Effector CD8-positive, alpha-beta T cell (primary cell): ENCODE measurements at regions not wholly inside any gene's neighbourhood (a gene's known extent, or its start where the extent isn't known, plus 50 kb on each side); places are given as distances from the start of the nearest gene placed in this dataset.

Experiments used
- DNase-seq: peaks from one replicate; lab custom pipeline; 2025; lab: John Stamatoyannopoulos, UW

DNA sequence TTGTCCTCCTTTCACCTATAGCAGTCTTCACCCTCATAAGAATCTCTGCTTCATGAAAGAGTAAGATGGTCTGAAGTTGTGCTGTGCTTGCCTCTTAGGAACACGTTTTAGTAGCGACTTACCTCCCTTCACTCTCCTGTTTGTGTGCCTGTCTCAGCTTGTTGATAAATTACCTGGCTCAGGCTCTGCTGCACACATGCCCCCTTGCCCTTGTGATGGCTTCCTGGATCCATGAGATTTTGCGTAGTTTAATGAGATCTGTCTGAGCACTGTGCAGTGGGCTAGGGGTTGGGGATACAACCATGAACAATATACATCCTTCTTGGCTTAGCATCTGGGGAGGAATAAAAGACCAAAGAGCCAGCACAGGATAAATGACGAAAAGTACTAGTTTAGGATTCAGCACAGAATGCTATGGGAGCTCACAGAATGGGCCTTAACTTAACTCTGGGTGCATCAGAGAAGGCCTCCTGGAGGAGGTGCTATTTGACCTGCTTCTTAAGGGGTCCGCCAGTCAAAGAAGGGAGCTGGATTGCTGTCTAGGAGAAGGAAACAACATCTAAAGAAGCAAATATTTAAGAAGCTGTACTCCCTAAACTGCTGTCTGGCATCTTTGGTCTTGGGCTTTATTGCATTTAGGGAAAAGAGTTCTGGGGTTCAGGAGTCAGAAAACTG is 175.7 kb upstream of the PLXNA2 start:
- DNase-seq, result no peak

DNA sequence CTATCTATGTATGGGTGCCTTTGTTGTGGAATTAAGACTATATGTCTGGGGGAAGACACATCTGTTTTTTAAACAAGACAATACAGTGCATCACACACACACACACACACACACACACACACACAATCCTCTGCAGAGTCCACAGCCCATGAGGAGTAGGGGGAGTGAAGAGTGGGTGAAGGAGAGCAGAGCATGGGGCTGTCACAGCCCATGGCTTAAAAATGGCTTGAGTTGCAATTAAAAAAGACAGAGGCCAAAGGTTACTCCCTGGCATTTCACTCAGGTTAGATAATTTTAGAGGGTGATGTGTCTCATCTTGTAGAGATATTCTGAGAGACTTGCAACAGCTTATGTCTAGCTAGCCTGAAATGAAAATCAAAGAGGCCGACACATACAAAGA is 176.5 kb upstream of the PLXNA2 start:
- no peak for DNase-seq

DNA sequence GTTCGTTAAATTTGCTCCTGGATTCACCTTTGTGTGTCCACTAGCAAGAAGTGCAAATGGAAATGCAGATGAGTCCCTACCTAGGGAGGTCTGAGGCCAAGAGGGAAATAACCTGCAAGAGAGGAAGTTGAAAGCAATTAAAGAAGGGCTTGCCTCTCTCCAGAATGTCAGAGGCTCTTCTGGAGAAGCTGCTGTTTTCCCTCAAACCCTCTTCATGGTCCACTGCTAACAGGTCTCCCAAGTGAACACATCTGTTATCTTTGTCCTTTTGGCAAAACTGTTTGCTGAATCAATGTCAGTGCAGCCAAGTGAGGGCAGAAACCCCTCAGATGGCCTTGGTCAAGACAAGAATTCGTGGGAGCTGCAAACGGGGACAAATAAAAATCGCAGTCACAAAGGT is 177.3 kb upstream of the PLXNA2 start:
- no peak for DNase-seq

DNA sequence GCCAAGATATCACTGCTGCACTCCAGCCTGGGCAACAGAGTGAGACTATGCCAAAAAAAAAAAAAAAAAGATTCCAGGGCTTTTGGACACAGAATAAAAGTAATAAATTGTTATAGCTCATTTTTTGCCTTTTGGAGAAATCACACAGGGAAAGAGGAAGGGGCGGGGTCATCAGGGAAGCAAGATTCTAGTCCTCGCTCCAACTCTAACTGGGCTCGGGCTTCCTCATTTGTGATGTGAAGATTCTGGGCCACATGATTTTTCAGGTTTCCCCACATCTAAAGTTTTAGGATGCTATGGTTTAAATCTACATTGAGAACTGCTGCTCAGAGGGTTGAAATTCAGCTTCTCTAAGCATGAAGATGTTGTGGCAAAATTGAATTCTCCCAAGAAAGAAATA is 179.3 kb upstream of the PLXNA2 start:
- no peak for DNase-seq

DNA sequence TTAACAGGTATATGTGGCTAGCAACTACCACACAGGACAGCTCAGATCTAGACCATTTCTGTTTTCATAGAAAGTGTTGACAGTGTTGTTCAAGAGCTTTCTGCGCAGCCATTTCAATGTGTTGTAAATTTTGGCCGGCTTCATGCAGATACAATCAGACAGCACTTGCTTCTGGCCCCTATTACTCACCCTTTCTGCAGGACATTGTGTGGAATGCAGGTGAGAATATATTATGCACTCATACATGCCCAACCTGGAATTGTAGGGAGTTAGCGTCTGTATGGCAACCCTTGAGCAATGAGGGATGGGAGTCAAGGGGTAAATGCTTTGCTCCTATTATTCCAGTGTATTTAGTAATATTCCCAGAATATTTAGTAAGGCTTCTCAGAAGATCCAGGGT is 180.9 kb upstream of the PLXNA2 start:
- no peak for DNase-seq

DNA sequence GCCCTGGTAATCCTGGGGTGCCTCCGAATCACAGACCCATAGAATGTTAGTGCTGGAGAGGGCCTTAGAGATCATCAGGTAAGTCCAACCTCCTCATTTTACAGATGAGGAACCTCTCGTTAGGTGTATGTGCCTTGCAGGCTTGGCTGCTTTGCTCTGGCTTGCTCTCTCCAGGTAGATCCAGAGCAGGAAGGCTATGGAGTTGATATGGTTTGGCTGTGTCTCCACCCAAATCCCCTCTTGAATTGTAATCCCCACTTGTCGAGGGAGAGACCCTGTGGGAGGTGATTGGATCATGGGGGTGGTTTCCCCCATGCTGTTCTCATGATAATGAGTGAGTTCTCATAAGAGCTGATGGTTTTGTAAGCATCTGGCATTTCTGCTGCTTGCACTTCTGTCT is 186.0 kb upstream of the PLXNA2 start:
- no peak for DNase-seq

DNA sequence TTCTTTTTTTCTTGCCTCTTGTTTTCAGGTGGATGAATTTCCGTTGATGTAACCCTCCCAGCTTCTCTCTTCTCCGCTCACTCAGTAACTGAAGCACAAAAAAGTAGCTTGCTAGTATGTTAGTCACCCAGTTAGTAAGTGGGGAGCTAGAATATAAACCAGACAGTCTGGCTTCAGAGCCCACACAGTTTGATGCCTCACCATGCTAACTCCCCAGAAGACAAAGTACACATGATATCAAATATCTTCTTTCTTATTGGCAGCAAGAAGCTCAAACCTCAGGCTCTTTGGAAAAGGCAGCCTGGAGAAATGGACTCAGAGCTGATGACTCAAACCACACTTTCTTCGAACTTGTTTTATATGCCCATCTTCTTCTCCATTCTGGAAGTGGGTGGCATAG is 187.5 kb upstream of the PLXNA2 start:
- DNase-seq, result no peak

DNA sequence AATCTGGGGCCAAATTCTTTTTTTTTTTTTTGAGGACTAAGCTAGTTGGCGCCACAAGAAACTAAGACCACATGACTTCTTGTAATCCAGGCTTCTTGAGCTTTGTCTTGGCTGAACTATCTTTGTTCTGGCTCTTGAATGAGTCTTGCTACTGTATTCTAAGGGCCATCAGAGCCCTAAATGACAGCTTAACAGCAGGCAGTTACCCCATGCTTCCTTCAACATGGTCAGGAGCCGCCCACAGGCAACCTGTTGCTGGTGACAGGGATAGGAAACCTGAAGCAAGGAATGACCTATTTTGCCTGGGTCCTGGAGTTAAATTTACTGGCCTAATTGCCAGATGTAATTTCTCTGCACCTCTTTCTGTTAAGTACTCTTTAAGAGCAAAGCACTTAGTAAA is 188.2 kb upstream of the PLXNA2 start:
- DNase-seq, result no peak

DNA sequence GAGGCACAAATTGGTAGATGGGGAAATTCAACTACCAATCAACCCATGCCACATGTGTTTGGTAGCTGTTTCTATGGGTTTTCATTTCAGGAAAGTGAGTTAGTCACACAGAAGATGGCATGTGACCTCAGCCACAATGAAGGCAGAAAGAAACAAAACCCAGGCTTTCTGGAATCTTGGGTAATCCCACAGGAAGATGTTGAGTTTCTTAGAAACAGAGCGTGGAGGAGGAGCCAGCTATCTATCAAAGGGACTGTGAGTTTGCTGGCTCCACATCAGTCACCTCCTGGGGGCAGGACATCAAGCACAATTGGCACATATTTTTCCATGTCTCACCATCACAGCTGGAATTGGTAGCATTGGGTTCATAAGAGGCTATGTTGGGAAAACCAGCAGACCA is 188.9 kb upstream of the PLXNA2 start:
- DNase-seq, result no peak

DNA sequence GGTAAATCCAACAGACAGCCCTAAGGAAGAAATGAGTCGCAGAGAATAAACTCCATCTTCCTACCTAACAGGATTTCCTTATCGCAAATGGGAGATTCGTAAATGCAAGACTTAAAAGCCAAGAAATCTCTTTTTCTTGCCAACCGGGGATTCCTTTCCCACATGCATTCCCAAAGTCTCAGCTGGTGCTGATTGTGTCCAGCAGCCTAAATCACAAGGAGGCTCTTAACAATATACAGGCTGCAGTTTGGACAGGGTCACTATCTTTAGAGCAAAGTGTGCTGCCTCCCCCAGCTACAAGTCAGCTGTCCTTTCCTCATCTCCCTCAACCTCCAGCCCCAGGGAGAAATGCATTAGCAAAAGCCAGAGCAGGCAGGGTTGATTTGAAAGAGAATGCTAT is 189.8 kb upstream of the PLXNA2 start:
- no peak for DNase-seq

DNA sequence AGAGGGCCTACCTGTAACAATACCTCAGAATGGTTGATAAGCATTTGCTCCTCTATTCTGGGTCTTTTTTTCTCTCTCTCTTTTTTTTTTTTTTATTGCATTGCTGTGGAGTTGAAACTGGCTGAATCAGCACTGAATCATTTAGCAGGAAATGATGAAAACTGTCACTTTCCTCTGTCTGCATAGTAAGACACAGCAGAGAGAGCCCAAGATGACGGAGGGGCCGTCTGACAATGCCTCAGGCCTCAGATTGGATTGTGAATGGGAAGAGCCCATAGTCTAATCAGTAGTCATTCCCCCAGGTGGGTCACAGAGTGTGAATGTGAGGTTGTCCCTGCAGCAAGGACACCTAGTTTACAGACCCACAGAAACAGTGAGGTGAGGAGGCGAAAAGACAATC is 193.2 kb upstream of the PLXNA2 start:
- no peak for DNase-seq

DNA sequence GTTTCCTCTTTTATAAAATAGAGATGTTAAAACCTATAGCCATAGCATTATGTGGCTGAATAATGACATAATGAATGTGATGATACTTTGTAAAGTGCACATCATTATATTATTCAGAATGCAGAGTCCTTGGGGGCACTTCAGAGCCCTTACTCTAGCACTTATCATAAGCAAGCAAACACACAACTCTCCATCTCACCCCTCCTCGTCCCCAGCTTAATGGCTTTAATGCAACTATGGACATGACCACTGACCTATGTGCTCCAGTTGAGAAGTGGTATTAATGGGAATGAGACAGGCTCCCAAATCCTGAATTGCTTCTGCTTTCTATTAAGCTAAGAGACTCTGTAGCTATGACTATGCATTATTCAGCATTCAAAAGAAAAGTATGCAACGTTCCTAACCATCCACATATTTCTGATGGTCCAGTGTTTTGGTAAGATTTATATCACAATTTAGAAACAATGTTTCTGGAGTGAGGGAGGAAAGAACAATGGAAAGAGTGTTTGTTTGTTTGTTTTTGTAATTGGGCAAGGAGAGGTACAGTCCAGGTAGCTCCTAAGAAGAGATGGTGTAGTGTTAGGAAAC is 194.0 kb upstream of the PLXNA2 start:
- DNase-seq, result no peak

DNA sequence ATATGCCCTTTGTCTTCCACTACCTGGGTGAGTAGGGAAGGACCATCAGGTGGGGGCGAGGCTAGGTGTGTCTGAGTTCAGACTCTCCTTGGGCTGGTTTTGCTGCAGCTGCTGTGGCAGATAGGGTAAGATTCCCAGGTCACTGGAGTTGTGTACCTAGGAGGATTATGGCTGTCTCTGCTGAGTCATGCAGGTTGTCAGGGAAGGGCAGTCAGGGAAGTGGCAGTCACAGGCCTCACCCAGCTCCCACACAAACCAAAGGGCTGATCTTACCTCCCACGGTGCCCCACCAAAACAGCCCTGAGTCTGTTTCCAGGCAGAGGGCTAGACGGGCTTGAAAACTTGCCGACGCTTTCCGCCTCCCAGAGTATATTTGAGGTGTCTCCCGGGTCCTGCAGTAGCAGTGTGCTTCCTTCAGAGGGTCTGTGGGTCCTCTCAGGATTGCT is 201.6 kb upstream of the PLXNA2 start:
- DNase-seq, result no peak

DNA sequence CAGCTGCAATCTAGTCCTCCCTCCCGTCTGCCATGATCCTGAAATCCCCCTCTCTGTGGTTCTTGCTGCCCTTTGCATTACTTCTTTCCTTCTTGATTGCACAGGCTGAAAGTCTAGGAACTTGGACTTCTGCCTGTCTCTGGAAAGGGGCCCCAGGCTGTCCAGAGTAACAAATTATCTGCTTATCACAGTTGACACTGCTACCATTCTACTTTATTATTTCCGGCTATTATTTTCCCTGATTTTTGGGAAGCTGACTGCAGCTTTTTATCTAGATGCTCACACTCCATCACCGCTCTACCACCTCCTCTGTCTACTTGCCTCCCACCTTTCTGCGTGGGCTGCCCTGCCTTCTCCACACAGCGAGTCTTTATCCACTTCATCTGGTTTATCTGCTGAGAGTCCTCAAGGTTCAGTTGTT is 202.1 kb upstream of the PLXNA2 start:
- DNase-seq, result no peak

DNA sequence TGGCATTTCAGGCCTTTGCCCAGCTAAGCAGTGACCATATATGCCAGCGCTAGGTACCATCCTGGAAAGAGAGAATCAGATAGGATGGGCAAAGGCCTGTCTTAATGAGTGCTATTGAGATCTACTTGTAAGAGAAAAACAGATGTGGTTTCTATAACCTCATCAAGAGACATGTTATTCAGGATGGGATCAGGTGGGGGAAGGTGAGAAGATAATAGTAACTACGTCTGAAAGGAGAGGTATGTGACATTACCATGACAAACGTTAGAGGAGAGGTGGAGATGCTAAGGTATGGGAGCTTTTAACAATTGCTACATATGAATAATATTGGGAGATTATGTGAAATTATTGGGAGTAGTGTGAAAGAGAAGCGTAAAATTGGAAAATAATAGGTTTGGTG is 204.2 kb upstream of the PLXNA2 start:
- no peak for DNase-seq

DNA sequence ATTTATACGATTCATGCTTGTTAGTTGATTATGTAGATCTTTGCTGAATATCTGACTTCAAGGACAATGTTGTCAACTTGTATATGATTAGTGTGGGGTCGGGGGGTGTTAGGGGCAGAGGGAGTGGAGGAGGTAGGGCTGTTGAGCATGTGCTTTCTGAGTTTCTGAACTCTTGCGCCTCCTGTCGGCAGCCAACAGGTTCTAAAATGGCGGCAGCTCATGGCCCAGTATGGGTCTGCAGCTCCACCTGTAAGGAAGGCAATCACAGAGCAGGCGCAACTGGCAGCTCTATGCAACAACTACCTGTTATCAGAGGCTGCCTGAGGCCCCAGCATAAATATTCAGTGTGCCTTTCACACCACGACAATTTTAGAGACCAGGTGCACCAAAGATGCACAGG is 205.8 kb upstream of the PLXNA2 start:
- DNase-seq, result no peak

DNA sequence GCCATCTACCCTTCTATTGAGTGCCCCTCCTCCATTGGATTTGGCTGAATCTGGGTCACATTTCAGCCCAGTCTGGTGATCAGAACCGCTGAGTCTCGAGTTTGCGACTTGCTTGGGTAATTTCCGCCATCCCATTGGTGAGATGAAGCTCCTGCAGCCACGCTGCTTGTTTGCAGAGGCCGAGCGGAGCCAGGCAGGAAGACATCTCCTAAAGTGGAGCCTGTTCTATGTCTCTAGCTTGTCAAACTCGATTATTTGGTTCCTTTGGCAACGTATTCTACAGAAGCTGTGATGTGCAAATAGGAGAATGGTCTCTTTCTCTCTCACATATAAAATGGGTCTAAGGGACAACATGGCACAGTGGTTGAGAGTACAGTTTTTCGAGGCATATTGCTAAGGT is 206.8 kb upstream of the PLXNA2 start:
- no peak for DNase-seq

DNA sequence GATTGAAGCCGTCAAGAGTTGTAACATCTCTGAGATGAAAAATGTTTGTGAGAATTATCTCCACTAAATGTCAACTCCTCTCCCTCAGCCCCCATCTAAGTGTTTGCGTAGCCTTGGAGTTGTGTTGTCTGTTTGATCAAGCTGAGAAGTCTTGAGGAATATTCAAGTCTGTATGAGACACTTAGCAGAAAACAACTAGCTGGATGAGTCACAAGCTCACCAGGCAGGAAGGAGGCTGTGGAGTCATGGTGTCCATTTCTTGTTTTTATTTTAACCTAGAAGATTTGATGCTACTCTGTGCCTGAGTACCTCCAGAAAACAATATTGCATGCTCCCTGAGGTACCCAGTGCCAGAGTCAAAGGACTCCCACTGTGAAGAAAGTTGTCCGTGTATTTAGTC is 211.6 kb upstream of the PLXNA2 start:
- DNase-seq, result no peak

DNA sequence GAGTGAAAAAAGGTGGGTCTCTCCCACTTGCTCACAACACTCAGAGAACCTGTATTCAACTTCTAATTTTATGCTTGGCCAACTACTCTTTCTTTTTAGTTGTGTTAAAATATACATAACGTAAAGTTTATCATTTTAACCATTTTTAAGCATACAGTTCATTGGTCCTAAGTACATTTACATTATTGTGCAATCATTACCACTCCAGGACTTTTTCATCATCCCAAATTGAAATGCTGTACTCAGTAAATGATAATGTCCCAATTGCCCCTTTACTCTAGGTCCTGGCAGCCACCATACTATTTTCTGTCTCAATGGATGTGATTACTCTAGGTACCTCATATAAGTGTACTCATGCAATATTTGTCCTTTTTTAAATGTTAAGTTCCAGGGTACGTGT is 212.3 kb upstream of the PLXNA2 start:
- DNase-seq, result no peak

DNA sequence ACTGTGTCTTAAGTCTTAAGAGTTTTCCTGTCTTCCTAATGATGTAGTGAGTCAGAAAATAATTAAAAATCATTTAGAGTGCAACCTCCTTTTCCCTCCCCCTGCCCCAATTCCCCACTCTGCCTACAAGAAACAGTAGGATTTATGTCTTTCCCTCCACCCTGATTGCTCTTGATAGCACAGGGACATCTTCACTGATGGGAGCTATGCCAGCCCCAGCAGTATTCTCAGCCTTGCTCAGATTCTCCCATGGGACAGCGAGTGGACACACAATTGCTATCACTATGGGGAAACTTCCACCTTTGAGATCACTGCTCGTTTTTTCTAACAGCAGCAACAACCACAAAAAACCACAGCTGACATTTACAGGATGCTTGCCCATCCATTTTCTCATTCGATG is 216.6 kb upstream of the PLXNA2 start:
- no peak for DNase-seq

DNA sequence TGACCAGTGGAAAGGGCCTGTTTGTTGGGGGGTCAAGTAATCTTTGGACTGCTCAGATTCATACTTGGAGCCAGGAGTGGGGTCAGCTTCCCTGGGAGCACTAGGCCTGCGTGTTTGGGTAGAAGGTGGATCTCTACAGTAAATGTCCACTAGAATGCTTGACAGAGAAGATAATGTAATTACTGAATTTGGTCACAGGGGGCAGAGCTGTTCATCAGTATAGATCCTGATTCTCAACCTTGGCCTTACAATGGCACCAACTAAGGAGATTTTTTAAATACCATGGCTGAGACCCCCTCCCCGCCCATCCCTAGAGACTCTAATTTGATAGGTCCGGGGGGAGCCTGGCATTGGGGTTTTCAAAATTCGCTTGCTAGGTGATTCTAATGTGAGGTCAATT is 217.5 kb upstream of the PLXNA2 start:
- no peak for DNase-seq

DNA sequence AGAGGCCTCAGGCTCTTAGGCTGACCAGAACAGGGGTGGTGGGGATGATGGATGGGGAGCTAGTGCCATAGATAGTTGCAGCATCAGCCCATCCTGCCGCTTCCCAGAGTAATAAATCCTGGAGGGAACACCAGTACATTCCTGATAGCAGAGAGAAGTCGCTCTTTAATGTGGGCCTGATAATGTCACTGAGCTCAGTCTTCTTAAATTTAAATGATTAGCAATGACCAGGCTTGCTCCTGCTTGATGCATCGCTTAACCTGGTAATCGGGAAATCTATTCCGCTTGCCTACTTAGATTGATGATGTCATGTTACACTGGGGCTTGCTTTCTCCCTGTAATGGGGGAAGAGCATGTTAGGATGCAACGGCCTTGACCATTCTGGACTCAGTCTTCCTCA is 218.6 kb upstream of the PLXNA2 start:
- DNase-seq, result no peak

DNA sequence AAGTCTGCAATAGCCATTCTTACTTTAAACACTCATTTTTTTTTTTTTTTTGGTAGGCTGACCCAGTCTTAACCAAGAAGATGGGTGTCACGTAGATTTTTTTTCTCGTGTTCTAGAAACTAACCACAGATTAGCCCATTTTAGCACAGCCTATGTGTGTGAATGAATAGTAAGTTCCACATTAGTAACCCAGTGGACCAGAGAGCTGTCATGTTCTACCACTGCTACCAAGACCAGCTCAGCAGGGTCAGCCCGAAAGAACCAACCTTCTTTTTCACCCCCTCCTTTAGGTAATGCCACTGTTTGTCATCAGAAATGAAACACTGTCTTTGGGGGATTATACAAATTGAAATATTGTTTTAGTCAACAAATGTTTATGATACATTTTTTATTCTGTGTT is 221.1 kb upstream of the PLXNA2 start:
- DNase-seq, result no peak
